Endothelial cell of umbilical vein (primary cell): ENCODE measurements at regions not wholly inside any gene's neighbourhood (a gene's known extent, or its start where the extent isn't known, plus 50 kb on each side); places are given as distances from the start of the nearest gene placed in this dataset.

Experiments used
- BruUV-seq: library from RNA; stranded (reverse); fragments of 400-500 nt; replicated peaks from 2 replicates; lab custom pipeline; 2021; lab: Mats Ljungman, UMichigan
- CTCF ChIA-PET: fragments of 300-600, 350-600 bp; sonication (Branson Sonifier 250); formaldehyde crosslinking; loops from one replicate; lab custom pipeline; 2021; ENCODE audit warnings: antibody characterized with exemption, inconsistent platforms; lab: Charles Lee
- POLR2A ChIA-PET: fragments of 300-600, 350-600 bp; sonication (Branson Sonifier 250); formaldehyde crosslinking; loops from one replicate; lab custom pipeline; 2021; ENCODE audit warnings: antibody characterized with exemption, inconsistent platforms; lab: Charles Lee
- DNase-seq: peaks from one replicate; pipeline ENCODE4 v3.0.0-alpha.2; 2011; ENCODE audit warnings: low read depth, low spot score
- FAIRE-seq: peaks from 2 replicates; lab custom pipeline; 2011; peaks lifted over from hg19 to GRCh38; lab: Jason Lieb, UNC
- H2AFZ ChIP-seq: 2 replicates; pipeline ENCODE4 v1.6.0; 2012; ENCODE audit warnings: low read depth, low read length, control low read depth, inconsistent platforms
- H3K27ac ChIP-seq: 2 replicates; pipeline ENCODE4 v1.5.1; 2011; ENCODE audit warnings: low read depth, mild to moderate bottlenecking, control low read depth, low read length, moderate library complexity; ENCODE audit not compliant: insufficient read depth
- H3K27me3 ChIP-seq, 2 experiments: 2 replicates each; pipeline versions ENCODE4 v1.6.0 to v1.6.1; 2011; ENCODE audit warnings: low read length in 2 of 2, mixed read lengths in 1 of 2; ENCODE audit not compliant: control insufficient read depth in 2 of 2, insufficient read depth in 2 of 2
- H3K36me3 ChIP-seq, 2 experiments: 2 replicates in 1 of 2; 3 replicates in 1 of 2; pipeline ENCODE4 v1.5.1; 2011; ENCODE audit warnings: low read length in 2 of 2, mild to moderate bottlenecking in 1 of 2, moderate library complexity in 1 of 2; ENCODE audit not compliant: control insufficient read depth in 2 of 2, insufficient read depth in 2 of 2; ENCODE audit errors: extremely low read depth in 1 of 2
- H3K4me1 ChIP-seq: 3 replicates; pipeline ENCODE4 v1.5.1; 2011; ENCODE audit warnings: mild to moderate bottlenecking, low read length; ENCODE audit not compliant: control insufficient read depth, insufficient read depth; ENCODE audit errors: extremely low read depth
- H3K4me2 ChIP-seq: 2 replicates; pipeline ENCODE4 v1.6.1; 2011; ENCODE audit warnings: low read length, control low read depth, mixed read lengths; ENCODE audit not compliant: insufficient read depth
- H3K4me3 ChIP-seq, 3 experiments: fragments of 200-600 bp in 1 of 3; sonication (generic), shearing (Covaris generic) in 1 of 3; replicated peaks in 1 of 3; 2 replicates each; pipeline ENCODE4 v1.5.1; 2011 to 2016; ENCODE audit warnings: control low read depth in 3 of 3, low read length in 3 of 3, mild to moderate bottlenecking in 2 of 3, inconsistent platforms in 1 of 3, low read depth in 1 of 3, moderate library complexity in 1 of 3; ENCODE audit not compliant: insufficient read depth in 1 of 3
- H3K79me2 ChIP-seq: 2 replicates; pipeline ENCODE4 v1.6.0; 2012; ENCODE audit warnings: low read length, inconsistent platforms; ENCODE audit not compliant: control insufficient read depth, insufficient read depth
- H3K9ac ChIP-seq: replicated peaks from 2 replicates; pipeline ENCODE3; 2011; ENCODE audit warnings: low read length, control low read depth; ENCODE audit not compliant: insufficient read depth; ENCODE audit errors: extremely low read depth
- H3K9me1 ChIP-seq: replicated peaks from 3 replicates; pipeline ENCODE4 v1.6.0; 2011; ENCODE audit warnings: mild to moderate bottlenecking, low read length; ENCODE audit not compliant: control insufficient read depth, insufficient read depth; ENCODE audit errors: extremely low read depth
- H3K9me3 ChIP-seq: replicated peaks from 2 replicates; pipeline ENCODE4 v1.5.1; 2012; ENCODE audit warnings: low read length, inconsistent platforms; ENCODE audit not compliant: control insufficient read depth, insufficient read depth
- H4K20me1 ChIP-seq: replicated peaks from 2 replicates; pipeline ENCODE3; 2011; ENCODE audit warnings: mild to moderate bottlenecking, low read length; ENCODE audit not compliant: control insufficient read depth, insufficient read depth; ENCODE audit errors: extremely low read depth
- CTCF ChIP-seq, 2 donors: IDR thresholded peaks; 1 replicate in 1 of 2; 2 replicates in 1 of 2; pipeline ENCODE4 v1.5.1; 2011; ENCODE audit warnings: low read length in 2 of 2, mild to moderate bottlenecking in 2 of 2, moderate library complexity in 2 of 2, control low read depth in 1 of 2, inconsistent platforms in 1 of 2, low read depth in 1 of 2; ENCODE audit not compliant: insufficient read depth in 1 of 2; ENCODE audit errors: extremely low read depth in 1 of 2
- EZH2 ChIP-seq: IDR thresholded peaks from 2 replicates; pipeline ENCODE4 v1.6.1; 2012; ENCODE audit warnings: borderline replicate concordance, low read depth, mild to moderate bottlenecking, moderate library complexity, low read length, inconsistent platforms; ENCODE audit not compliant: severe bottlenecking
- FOS ChIP-seq: IDR thresholded peaks from 2 replicates; pipeline ENCODE4 v1.6.1; 2011; ENCODE audit warnings: mild to moderate bottlenecking, low read length, moderate library complexity, borderline replicate concordance; ENCODE audit not compliant: insufficient read depth
- GATA2 ChIP-seq: IDR thresholded peaks from 2 replicates; pipeline ENCODE4 v1.7.0; 2011; ENCODE audit warnings: low read depth, mild to moderate bottlenecking, moderate library complexity, mixed read lengths, low read length; ENCODE audit not compliant: insufficient read length, insufficient read depth
- JUN ChIP-seq: IDR thresholded peaks from 2 replicates; pipeline ENCODE4 v1.6.1; 2011; ENCODE audit warnings: borderline replicate concordance, low read depth; ENCODE audit not compliant: insufficient read length, insufficient read depth
- MAX ChIP-seq: IDR thresholded peaks from 2 replicates; pipeline ENCODE4 v1.6.1; 2011; ENCODE audit not compliant: insufficient read depth, insufficient read length
- MYC ChIP-seq: IDR thresholded peaks from one replicate; pipeline ENCODE4 v1.6.1; 2011; ENCODE audit warnings: mild to moderate bottlenecking, low read depth, low read length
- POLR2A ChIP-seq: IDR thresholded peaks from 2 replicates; pipeline ENCODE4 v1.6.1; 2012; ENCODE audit warnings: low read depth, mild to moderate bottlenecking, control low read depth, low read length
- POLR2AphosphoS5 ChIP-seq: IDR thresholded peaks from 2 replicates; pipeline ENCODE4 v1.6.1; 2012; ENCODE audit warnings: low read depth, mild to moderate bottlenecking, control low read depth, low read length, moderate library complexity; ENCODE audit not compliant: insufficient read depth
- dilution Hi-C: fragments of 300-500 bp; cut with MboI; formaldehyde crosslinking; loops from one replicate; pipeline ENCODE4 v1.15.0; 2019; ENCODE audit warnings: low sequenced_read_pairs; ENCODE audit not compliant: extremely low pct_ligation_motif_present
- intact Hi-C: fragments of 100-400 bp; cut with micrococcal nuclease; formaldehyde crosslinking; loops from one replicate; pipeline ENCODE4 v1.10.0; 2022

GRCh38 chr4:26122690-26123089 lies 198.1 kb upstream of the RBPJ start:
- Histone ChIP-seq H3K27me3 (no peaks in the 10 kb centered on the region), H3K4me3 (no peak overlapping the region), H2AFZ (no peak overlapping the region), H3K4me1 (no peaks in the 10 kb centered on the region), H4K20me1 (no peaks in the 10 kb centered on the region), H3K79me2 (no peaks in the 10 kb centered on the region), H3K9me1 (no peaks in the 10 kb centered on the region), H3K4me2 (no peak overlapping the region), H3K9me3 (no peaks in the 10 kb centered on the region), H3K36me3 (no peaks in the 10 kb centered on the region), H3K27ac (no peak overlapping the region), H3K9ac (no peak overlapping the region)
- DNase-seq (no peak), FAIRE-seq (no peak)
- BruUV-seq = no TSS peak
- intact Hi-C loops (no loop called here), dilution Hi-C loops (no loop called here)
- POLR2A ChIA-PET = no interaction called here
- CTCF ChIA-PET = no interaction called here
- TF ChIP-seq POLR2AphosphoS5 (no peak), EZH2 (no peak), GATA2 (no peak), MYC (no peak), CTCF (IDR thresholded peaks at IDR 0.05; ENCODE audit: extremely low read depth in 1 of 2, insufficient read depth in 1 of 2, low read depth in 1 of 2, low read length in 2 of 2) (no peak), JUN (no peak), FOS (no peak), MAX (no peak), POLR2A (no peak)
